MCF 10A (cell line): ENCODE measurements at regions not wholly inside any gene's neighbourhood (a gene's known extent, or its start where the extent isn't known, plus 50 kb on each side); places are given as distances from the start of the nearest gene placed in this dataset.
A peak's percentile ranks its signal among the peaks of the same experiment; 100 is the strongest.

Experiments
- BruUV-seq: library from RNA; stranded (reverse); fragments of 400-500 nt; replicated peaks from 2 replicates; lab custom pipeline; 2021; lab: Mats Ljungman, UMichigan
- CTCF ChIA-PET: fragments of 300-600 bp; sonication (Branson Sonifier 250); formaldehyde crosslinking; extraction: SDS; loops from one replicate; lab custom pipeline; 2021; ENCODE audit warnings: antibody characterized with exemption, inconsistent platforms; lab: Yijun Ruan, JAX
- POLR2A ChIA-PET: fragments of 300-600, 350-650 bp; sonication (Branson Sonifier 250); formaldehyde crosslinking; extraction: SDS; loops from one replicate; lab custom pipeline; 2020; ENCODE audit warnings: antibody characterized with exemption, inconsistent platforms; lab: Yijun Ruan, JAX
- DNase-seq: peaks from one replicate; pipeline ENCODE4 v3.0.0-alpha.2; 2018; ENCODE audit not compliant: unreplicated experiment
- H3K27ac Mint-ChIP-seq: one replicate; pipeline ENCODE4 v1.8.0; 2022; ENCODE audit warnings: mild to moderate bottlenecking, low read depth, mixed read lengths; ENCODE audit not compliant: unreplicated experiment
- H3K27me3 Mint-ChIP-seq: one replicate; pipeline ENCODE4 v1.8.0; 2022; ENCODE audit warnings: mixed read lengths; ENCODE audit not compliant: insufficient read depth, unreplicated experiment
- H3K36me3 Mint-ChIP-seq: one replicate; pipeline ENCODE4 v1.8.0; 2022; ENCODE audit warnings: mild to moderate bottlenecking, moderate library complexity, mixed read lengths; ENCODE audit not compliant: insufficient read depth, unreplicated experiment
- H3K4me1 Mint-ChIP-seq: one replicate; pipeline ENCODE4 v1.8.0; 2022; ENCODE audit warnings: mixed read lengths; ENCODE audit not compliant: insufficient read depth, unreplicated experiment
- H3K4me3 Mint-ChIP-seq: one replicate; pipeline ENCODE4 v1.8.0; 2022; ENCODE audit warnings: mild to moderate bottlenecking, moderate library complexity, mixed read lengths; ENCODE audit not compliant: unreplicated experiment
- H3K9me3 Mint-ChIP-seq: one replicate; pipeline ENCODE4 v1.8.0; 2022; ENCODE audit warnings: mixed read lengths; ENCODE audit not compliant: unreplicated experiment
- CTCF ChIP-seq: fragments of 200-600 bp; IDR thresholded peaks from one replicate; pipeline ENCODE4 v1.8.0; 2022; ENCODE audit warnings: antibody characterized with exemption, mild to moderate bottlenecking; ENCODE audit not compliant: unreplicated experiment
- intact Hi-C: fragments of 100-400 bp; cut with micrococcal nuclease; formaldehyde crosslinking; loops from 2 replicates; pipeline ENCODE4 v1.14.1; 2022

DNA sequence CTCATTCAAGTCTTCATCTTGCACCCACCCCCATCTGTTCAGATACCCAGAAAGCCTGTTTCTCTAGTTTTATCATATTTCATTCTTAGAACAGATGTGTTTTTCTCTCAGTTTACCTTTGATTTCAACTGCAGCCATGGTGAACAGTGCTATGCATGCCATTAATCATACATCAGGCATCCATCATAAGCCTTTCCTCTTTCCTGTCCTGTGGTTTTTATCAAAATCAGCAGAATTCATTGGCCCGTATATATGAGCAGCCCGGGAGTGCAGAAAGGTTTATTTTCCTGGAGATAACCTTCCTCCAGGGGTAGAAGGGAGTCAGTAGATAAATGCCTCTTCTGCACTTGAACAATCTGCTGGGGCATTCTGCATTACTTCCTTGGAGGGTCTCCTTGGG is 65.7 kb downstream of the IL21 start:
- Mint-ChIP-seq H3K27ac (no peak overlapping the region), H3K9me3 (no peaks in the 10 kb centered on the region), H3K27me3 (no peaks in the 10 kb centered on the region), H3K4me1 (no peaks in the 10 kb centered on the region), H3K4me3 (no peak overlapping the region), H3K36me3 (no peaks in the 10 kb centered on the region)
- no peak for DNase-seq
- intact Hi-C loops: no loop called here
- ChIA-PET POLR2A (no interaction called here), CTCF (interaction anchor here (0.7 kb wide), 1 partner anchor 679 kb away, joined by 5 read pairs; no protein-coding TSS in a partner anchor)
- TF ChIP-seq CTCF: no peak
- no TSS peak for BruUV-seq

DNA sequence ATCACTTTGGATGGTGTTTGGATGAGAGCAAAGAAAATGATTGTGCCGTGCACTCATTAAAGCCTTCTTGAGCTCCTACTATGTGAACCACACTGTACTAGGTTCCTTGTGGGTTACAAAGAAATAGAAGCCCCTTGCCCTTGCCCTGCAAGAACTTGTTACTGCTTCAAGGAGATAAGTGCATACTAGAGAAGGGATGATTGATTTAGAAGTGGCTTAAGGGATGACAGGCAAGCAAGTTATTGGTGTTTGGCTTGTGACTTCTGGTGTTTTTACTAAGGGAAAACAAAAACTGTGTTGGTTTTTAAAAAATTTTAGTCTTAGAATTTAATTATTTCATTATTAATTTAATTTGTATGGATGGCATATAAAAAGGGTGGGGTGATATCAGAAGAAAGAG is 67.4 kb downstream of the IL21 start:
- ChIA-PET CTCF (no interaction called here), POLR2A (no interaction called here)
- BruUV-seq: no TSS peak
- H3K4me1 Mint-ChIP-seq: no peaks in the 10 kb centered on the region
- no peaks in the 10 kb centered on the region for H3K36me3 Mint-ChIP-seq
- no peaks in the 10 kb centered on the region for H3K9me3 Mint-ChIP-seq
- H3K27me3 Mint-ChIP-seq: no peaks in the 10 kb centered on the region
- no peak for DNase-seq
- no peak for TF ChIP-seq CTCF
- no peak overlapping the region for H3K4me3 Mint-ChIP-seq
- H3K27ac Mint-ChIP-seq: no peak overlapping the region
- intact Hi-C loops: no loop called here

- H3K27me3 Mint-ChIP-seq: no peaks in the 10 kb centered on the region
- CTCF ChIA-PET: no interaction called here
- H3K36me3 Mint-ChIP-seq: no peaks in the 10 kb centered on the region
- no peak overlapping the region for H3K4me3 Mint-ChIP-seq
- POLR2A ChIA-PET: no interaction called here
- H3K9me3 Mint-ChIP-seq: no peaks in the 10 kb centered on the region
- H3K27ac Mint-ChIP-seq: no peak overlapping the region
- DNase-seq: peak; percentile 15
- no peak for TF ChIP-seq CTCF
- intact Hi-C loops: no loop called here
- no peaks in the 10 kb centered on the region for H3K4me1 Mint-ChIP-seq
- no TSS peak for BruUV-seq
These were observed 68.0 kb downstream of the IL21 start for GRCh38 chr4:122552898-122553297.

DNA sequence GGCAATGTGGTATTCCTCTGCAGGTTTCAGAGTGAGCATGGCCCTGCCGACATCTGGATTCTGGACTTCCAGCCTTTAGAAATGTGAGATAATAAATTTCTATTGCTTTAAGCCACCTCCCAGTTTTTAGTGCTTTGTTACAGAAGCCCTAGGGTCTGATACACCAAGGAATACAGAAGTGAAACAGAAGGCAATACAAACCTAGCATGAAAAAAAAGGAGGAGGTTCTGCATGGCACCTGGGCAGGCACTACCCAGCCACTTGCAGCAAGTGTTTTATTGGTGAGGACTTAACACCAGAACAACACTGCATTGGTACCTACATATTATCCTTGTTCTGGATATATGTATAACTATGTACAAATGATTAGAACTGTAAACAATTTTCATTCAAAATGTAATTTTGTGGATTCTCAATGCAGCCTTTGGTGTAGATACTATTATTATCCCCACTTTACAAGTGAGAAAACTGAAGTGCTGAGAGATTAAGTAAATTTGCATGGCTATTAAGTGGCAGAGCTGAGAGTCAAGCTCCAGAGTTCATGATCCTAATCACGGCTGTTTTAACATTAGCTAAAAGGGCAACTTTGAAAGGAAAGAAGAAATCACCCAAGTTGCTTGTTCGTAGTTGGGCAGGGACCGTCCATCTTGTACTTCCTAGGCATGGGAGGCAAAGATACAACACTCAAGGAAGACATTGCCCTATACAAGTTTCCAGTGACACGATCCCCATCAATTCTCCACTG is 71.8 kb downstream of the IL21 start:
- intact Hi-C loops: no loop called here
- Mint-ChIP-seq H3K9me3 (no peaks in the 10 kb centered on the region), H3K27me3 (no peaks in the 10 kb centered on the region), H3K36me3 (no peaks in the 10 kb centered on the region), H3K4me3 (no peak overlapping the region), H3K27ac (no peak overlapping the region), H3K4me1 (no peaks in the 10 kb centered on the region)
- POLR2A ChIA-PET: no interaction called here
- no peak for TF ChIP-seq CTCF
- no TSS peak for BruUV-seq
- CTCF ChIA-PET: interaction anchor here (0.6 kb wide), 2 partner anchors 11 to 32 kb away, joined by 3 read pairs; no protein-coding TSS in a partner anchor
- DNase-seq: no peak
